ENCODE measurements at regions not wholly inside any gene's neighbourhood (a gene's known extent, or its start where the extent isn't known, plus 50 kb on each side); places are given as distances from the start of the nearest gene placed in this dataset.

GRCh38 chr13:34411894-34412293 is 530.2 kb upstream of the NBEA start:
- DNase-seq (ENCODE audit: low read depth in 2 of 2), result no peak

- no peak for DNase-seq (ENCODE audit: low read depth in 2 of 2)
Observed at GRCh38 chr13:34412295-34412694, 529.8 kb upstream of the NBEA start.

GRCh38 chr13:34412817-34413375 is 529.2 kb upstream of the NBEA start:
- DNase-seq (ENCODE audit: low read depth in 2 of 2), result no peak

GRCh38 chr13:34413538-34414210 is 528.4 kb upstream of the NBEA start:
- DNase-seq (ENCODE audit: low read depth in 2 of 2), result no peak

- no peak for DNase-seq (ENCODE audit: low read depth in 2 of 2)
Observed at GRCh38 chr13:34414616-34415015, 527.5 kb upstream of the NBEA start.

- DNase-seq (ENCODE audit: low read depth in 2 of 2), result no peak
Observed at GRCh38 chr13:34416971-34417380, 525.1 kb upstream of the NBEA start.

GRCh38 chr13:34417896-34418295 is 524.2 kb upstream of the NBEA start:
- DNase-seq (ENCODE audit: low read depth in 2 of 2), result no peak

- no peak for DNase-seq (ENCODE audit: low read depth in 2 of 2)
Observed at GRCh38 chr13:34419025-34419424, 523.0 kb upstream of the NBEA start.

- no peak for DNase-seq (ENCODE audit: low read depth in 2 of 2)
Observed at GRCh38 chr13:34419755-34420154, 522.3 kb upstream of the NBEA start.

- no peak for DNase-seq (ENCODE audit: low read depth in 2 of 2)
Observed at GRCh38 chr13:34420702-34421346, 521.2 kb upstream of the NBEA start.

- no peak for DNase-seq (ENCODE audit: low read depth in 2 of 2)
Observed at GRCh38 chr13:34421347-34421719, 520.7 kb upstream of the NBEA start.

- DNase-seq (ENCODE audit: low read depth in 2 of 2), result no peak
Observed at GRCh38 chr13:34421858-34422475, 520.1 kb upstream of the NBEA start.

GRCh38 chr13:34422956-34423355 is 519.1 kb upstream of the NBEA start:
- DNase-seq (ENCODE audit: low read depth in 2 of 2), result no peak

- DNase-seq (ENCODE audit: low read depth in 2 of 2), result no peak
Observed at GRCh38 chr13:34425327-34425949, 516.6 kb upstream of the NBEA start.

- no peak for DNase-seq (ENCODE audit: low read depth in 2 of 2)
Observed at GRCh38 chr13:34428911-34429310, 513.2 kb upstream of the NBEA start.

GRCh38 chr13:34430294-34430693 is 511.8 kb upstream of the NBEA start:
- DNase-seq (ENCODE audit: low read depth in 2 of 2), result no peak

GRCh38 chr13:34431827-34432581 is 510.1 kb upstream of the NBEA start:
- DNase-seq (ENCODE audit: low read depth in 2 of 2), result no peak

- no peak for DNase-seq (ENCODE audit: low read depth in 2 of 2)
Observed at GRCh38 chr13:34435338-34435737, 506.7 kb upstream of the NBEA start.

GRCh38 chr13:34437873-34438272 is 504.2 kb upstream of the NBEA start:
- DNase-seq (ENCODE audit: low read depth in 2 of 2), result no peak

- no peak for DNase-seq (ENCODE audit: low read depth in 2 of 2)
Observed at GRCh38 chr13:34452831-34453230, 489.2 kb upstream of the NBEA start.

- DNase-seq (ENCODE audit: low read depth in 2 of 2), result no peak
Observed at GRCh38 chr13:34458756-34459715, 483.0 kb upstream of the NBEA start.

Measured in stimulated activated CD4-positive, alpha-beta T cell treated with anti-CD3 and anti-CD28 coated beads, Interleukin-15, amount 100 ng/mL, for 48 hours (primary cell).